MCF 10A (cell line): ENCODE measurements at regions not wholly inside any gene's neighbourhood (a gene's known extent, or its start where the extent isn't known, plus 50 kb on each side); places are given as distances from the start of the nearest gene placed in this dataset.

ENCODE experiments used
- BruUV-seq: library from RNA; stranded (reverse); fragments of 400-500 nt; replicated peaks from 2 replicates; lab custom pipeline; 2021; lab: Mats Ljungman, UMichigan
- CTCF ChIA-PET: fragments of 300-600 bp; sonication (Branson Sonifier 250); formaldehyde crosslinking; extraction: SDS; loops from one replicate; lab custom pipeline; 2021; ENCODE audit warnings: antibody characterized with exemption, inconsistent platforms; lab: Yijun Ruan, JAX
- POLR2A ChIA-PET: fragments of 300-600, 350-650 bp; sonication (Branson Sonifier 250); formaldehyde crosslinking; extraction: SDS; loops from one replicate; lab custom pipeline; 2020; ENCODE audit warnings: antibody characterized with exemption, inconsistent platforms; lab: Yijun Ruan, JAX
- DNase-seq: peaks from one replicate; pipeline ENCODE4 v3.0.0-alpha.2; 2018; ENCODE audit not compliant: unreplicated experiment
- H3K27ac Mint-ChIP-seq: one replicate; pipeline ENCODE4 v1.8.0; 2022; ENCODE audit warnings: mild to moderate bottlenecking, low read depth, mixed read lengths; ENCODE audit not compliant: unreplicated experiment
- H3K27me3 Mint-ChIP-seq: one replicate; pipeline ENCODE4 v1.8.0; 2022; ENCODE audit warnings: mixed read lengths; ENCODE audit not compliant: insufficient read depth, unreplicated experiment
- H3K36me3 Mint-ChIP-seq: one replicate; pipeline ENCODE4 v1.8.0; 2022; ENCODE audit warnings: mild to moderate bottlenecking, moderate library complexity, mixed read lengths; ENCODE audit not compliant: insufficient read depth, unreplicated experiment
- H3K4me1 Mint-ChIP-seq: one replicate; pipeline ENCODE4 v1.8.0; 2022; ENCODE audit warnings: mixed read lengths; ENCODE audit not compliant: insufficient read depth, unreplicated experiment
- H3K4me3 Mint-ChIP-seq: one replicate; pipeline ENCODE4 v1.8.0; 2022; ENCODE audit warnings: mild to moderate bottlenecking, moderate library complexity, mixed read lengths; ENCODE audit not compliant: unreplicated experiment
- H3K9me3 Mint-ChIP-seq: one replicate; pipeline ENCODE4 v1.8.0; 2022; ENCODE audit warnings: mixed read lengths; ENCODE audit not compliant: unreplicated experiment
- intact Hi-C: fragments of 100-400 bp; cut with micrococcal nuclease; formaldehyde crosslinking; loops from 2 replicates; pipeline ENCODE4 v1.14.1; 2022
- TF ChIP-seq, protein P1 (sequence below): fragments of 200-600 bp; IDR thresholded peaks from one replicate; pipeline ENCODE4 v1.8.0; 2022; ENCODE audit warnings: antibody characterized with exemption, mild to moderate bottlenecking; ENCODE audit not compliant: unreplicated experiment

DNA sequence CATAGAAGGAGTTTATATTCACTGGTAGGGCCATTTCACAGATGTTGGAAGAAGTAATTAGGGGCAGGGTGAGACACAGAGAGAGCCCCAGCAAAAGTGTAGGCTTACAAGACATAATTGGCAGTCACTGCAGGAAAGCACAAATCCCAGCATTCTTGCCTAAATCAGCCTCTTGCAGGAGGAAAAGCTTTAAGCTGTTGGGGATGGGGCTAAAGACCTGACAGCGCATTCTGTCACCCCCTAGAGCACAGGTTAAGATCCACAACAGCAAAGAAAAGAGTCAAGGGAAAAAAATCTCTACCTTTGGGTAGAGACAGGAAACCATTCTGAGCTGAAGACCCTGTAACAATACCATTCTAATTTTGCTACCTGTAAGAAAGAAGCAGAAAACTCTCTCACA lies 409.0 kb downstream of the DAD1 start:
- TF ChIP-seq, protein P1, sequence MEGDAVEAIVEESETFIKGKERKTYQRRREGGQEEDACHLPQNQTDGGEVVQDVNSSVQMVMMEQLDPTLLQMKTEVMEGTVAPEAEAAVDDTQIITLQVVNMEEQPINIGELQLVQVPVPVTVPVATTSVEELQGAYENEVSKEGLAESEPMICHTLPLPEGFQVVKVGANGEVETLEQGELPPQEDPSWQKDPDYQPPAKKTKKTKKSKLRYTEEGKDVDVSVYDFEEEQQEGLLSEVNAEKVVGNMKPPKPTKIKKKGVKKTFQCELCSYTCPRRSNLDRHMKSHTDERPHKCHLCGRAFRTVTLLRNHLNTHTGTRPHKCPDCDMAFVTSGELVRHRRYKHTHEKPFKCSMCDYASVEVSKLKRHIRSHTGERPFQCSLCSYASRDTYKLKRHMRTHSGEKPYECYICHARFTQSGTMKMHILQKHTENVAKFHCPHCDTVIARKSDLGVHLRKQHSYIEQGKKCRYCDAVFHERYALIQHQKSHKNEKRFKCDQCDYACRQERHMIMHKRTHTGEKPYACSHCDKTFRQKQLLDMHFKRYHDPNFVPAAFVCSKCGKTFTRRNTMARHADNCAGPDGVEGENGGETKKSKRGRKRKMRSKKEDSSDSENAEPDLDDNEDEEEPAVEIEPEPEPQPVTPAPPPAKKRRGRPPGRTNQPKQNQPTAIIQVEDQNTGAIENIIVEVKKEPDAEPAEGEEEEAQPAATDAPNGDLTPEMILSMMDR: no peak
- POLR2A ChIA-PET: no interaction called here
- no peaks in the 10 kb centered on the region for H3K9me3 Mint-ChIP-seq
- H3K27ac Mint-ChIP-seq: no peak overlapping the region
- CTCF ChIA-PET: interaction anchor here (0.6 to 1.4 kb wide), 4 partner anchors 14 to 113 kb away, joined by 3 to 5 read pairs (median 4); no protein-coding TSS in a partner anchor
- no TSS peak for BruUV-seq
- peaks cover 23% of the 10 kb centered on the region for H3K27me3 Mint-ChIP-seq
- H3K4me1 Mint-ChIP-seq: no peaks in the 10 kb centered on the region
- H3K36me3 Mint-ChIP-seq: no peaks in the 10 kb centered on the region
- no peak overlapping the region for H3K4me3 Mint-ChIP-seq
- intact Hi-C loops: no loop called here
- no peak for DNase-seq

DNA sequence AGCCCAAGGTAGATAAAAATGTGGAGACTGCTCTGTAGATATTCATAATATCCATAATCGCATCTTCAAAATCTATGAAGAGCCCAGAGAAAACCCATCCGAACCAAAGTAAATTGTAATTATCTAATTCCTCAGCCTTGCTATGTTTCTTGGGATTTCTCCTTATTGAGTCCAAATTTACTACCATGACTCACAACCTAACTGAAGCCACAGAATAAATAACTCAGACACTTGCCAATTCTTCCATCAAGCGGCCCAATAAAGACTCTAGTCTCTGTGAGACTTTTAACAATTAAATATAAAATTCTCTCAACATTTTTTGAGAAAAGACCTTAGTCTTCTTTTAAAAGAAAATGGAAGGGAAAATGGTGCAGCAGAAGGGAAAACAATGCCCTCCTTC lies 409.8 kb downstream of the DAD1 start:
- Mint-ChIP-seq H3K36me3 (no peaks in the 10 kb centered on the region), H3K9me3 (no peaks in the 10 kb centered on the region), H3K4me1 (no peaks in the 10 kb centered on the region), H3K4me3 (no peak overlapping the region), H3K27ac (no peak overlapping the region), H3K27me3 (peaks cover 23% of the 10 kb centered on the region)
- TF ChIP-seq, protein P1: no peak
- intact Hi-C loops: no loop called here
- no peak for DNase-seq
- ChIA-PET POLR2A (no interaction called here), CTCF (interaction anchor here (1.4 kb wide), 1 partner anchor 21 kb away, joined by 4 read pairs; no protein-coding TSS in a partner anchor)
- no TSS peak for BruUV-seq

GRCh38 chr14:22178333-22178839 lies 410.6 kb downstream of the DAD1 start:
- ChIA-PET CTCF (interaction anchor here (0.6 to 2.5 kb wide), 3 partner anchors 15 to 25 kb away, joined by 3 to 15 read pairs (median 5); no protein-coding TSS in a partner anchor), POLR2A (no interaction called here)
- Mint-ChIP-seq H3K27me3 (peaks cover 23% of the 10 kb centered on the region), H3K27ac (no peak overlapping the region), H3K4me3 (no peak overlapping the region), H3K9me3 (no peaks in the 10 kb centered on the region), H3K36me3 (no peaks in the 10 kb centered on the region), H3K4me1 (no peaks in the 10 kb centered on the region)
- TF ChIP-seq, protein P1: no peak
- intact Hi-C loops: no loop called here
- no TSS peak for BruUV-seq
- DNase-seq: no peak

DNA sequence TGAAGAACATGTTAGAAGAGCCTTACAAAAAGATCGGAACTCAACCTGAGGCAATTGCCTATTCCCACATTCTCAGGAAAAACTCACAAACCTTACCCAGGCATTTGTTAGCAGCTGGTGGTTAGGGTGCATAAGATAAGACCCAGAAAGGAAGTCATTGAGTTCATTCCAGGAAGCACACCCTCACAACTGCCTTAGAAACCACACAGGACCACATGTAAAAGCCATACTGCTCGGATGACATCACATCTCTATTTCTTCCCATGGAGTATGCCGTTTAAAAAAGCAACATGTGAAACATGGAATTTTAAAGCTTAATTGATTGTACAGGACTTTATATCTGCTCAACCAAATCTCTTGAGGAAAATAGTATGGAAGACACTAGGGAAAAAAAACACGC lies 411.2 kb downstream of the DAD1 start:
- DNase-seq: no peak
- Mint-ChIP-seq H3K9me3 (no peaks in the 10 kb centered on the region), H3K27ac (no peak overlapping the region), H3K27me3 (peaks cover 23% of the 10 kb centered on the region), H3K36me3 (no peaks in the 10 kb centered on the region), H3K4me1 (no peaks in the 10 kb centered on the region), H3K4me3 (no peak overlapping the region)
- intact Hi-C loops: no loop called here
- no TSS peak for BruUV-seq
- ChIA-PET CTCF (interaction anchor here (0.6 to 2.5 kb wide), 4 partner anchors 14 to 54 kb away, joined by 3 to 15 read pairs (median 4); no protein-coding TSS in a partner anchor), POLR2A (interaction anchor here (1.3 kb wide), 1 partner anchor 12 kb away, joined by 3 read pairs; no protein-coding TSS in a partner anchor)
- TF ChIP-seq, protein P1: no peak
